ENCODE measurements at regions not wholly inside any gene's neighbourhood (a gene's known extent, or its start where the extent isn't known, plus 50 kb on each side); places are given as distances from the start of the nearest gene placed in this dataset.
"Not testable (repeated sequence)": the region's sequence is repeated elsewhere in the genome, so short reads cannot be mapped to it uniquely, and the experiment has no call there.

DNA sequence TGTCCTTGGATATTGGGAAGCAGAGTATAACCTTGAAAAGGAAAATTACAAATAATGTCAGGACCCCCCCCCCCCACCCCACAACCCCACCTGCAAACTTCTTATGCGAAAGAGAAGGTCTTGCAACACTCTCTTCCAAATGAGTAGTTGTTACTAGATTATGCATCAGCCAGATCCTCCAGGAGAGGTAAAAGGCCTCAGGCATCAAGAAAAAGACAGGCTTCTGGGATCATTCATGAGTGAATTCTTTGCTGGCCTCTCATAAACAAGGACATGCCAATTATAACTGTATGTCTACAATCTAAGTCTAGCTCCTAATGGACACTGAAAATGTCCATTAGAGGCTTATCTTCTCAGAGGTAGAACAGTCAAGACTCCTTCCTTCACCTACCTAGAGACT is 1443.3 kb downstream of the RAPGEF2 start:
- no peak for DNase-seq

DNA sequence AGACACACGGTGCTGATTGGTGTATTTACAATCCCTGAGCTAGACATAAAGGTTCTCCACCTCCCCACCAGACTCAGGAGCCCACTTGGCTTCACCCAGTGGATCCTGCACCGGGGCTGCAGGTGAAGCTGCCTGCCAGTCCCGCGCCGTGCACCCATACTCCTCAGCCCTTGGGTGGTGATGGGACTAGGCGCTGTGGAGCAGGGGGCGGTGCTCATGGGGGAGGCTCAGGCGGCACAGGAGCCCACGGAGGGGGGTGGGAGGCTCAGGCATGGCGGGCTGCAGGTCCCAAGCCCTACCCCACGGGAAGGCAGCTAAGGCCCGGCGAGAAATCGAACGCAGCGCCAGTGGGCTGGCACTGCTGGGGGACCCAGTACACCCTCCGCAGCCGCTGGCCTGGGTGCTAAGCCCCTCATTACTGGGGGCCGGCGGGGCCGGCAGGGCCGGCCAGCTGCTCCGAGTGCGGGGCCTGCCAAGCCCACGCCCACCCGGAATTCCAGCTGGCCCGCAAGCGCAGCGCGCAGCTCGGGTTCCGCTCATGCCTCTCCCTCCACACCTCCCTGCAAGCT is 1447.2 kb downstream of the RAPGEF2 start:
- not testable (repeated sequence) for DNase-seq

DNA sequence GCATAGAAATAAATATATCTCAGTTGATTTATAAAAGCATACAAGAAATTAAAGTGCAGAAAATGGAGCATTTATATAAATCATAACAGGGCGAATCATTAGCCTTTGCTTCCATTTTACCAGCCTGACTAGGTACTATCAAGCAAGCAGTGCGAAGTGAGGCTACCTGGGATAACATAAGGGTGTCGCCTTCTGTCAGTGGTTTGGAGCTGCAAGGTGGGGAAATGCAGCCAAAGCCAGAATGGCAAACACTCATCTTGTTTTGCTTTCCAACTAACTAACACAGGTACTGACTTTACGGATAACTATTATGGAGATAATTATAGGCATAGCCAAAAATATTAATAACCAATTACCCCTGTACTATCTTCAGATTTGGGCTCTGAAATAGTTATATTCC is 1459.8 kb downstream of the RAPGEF2 start:
- DNase-seq = no peak

DNA sequence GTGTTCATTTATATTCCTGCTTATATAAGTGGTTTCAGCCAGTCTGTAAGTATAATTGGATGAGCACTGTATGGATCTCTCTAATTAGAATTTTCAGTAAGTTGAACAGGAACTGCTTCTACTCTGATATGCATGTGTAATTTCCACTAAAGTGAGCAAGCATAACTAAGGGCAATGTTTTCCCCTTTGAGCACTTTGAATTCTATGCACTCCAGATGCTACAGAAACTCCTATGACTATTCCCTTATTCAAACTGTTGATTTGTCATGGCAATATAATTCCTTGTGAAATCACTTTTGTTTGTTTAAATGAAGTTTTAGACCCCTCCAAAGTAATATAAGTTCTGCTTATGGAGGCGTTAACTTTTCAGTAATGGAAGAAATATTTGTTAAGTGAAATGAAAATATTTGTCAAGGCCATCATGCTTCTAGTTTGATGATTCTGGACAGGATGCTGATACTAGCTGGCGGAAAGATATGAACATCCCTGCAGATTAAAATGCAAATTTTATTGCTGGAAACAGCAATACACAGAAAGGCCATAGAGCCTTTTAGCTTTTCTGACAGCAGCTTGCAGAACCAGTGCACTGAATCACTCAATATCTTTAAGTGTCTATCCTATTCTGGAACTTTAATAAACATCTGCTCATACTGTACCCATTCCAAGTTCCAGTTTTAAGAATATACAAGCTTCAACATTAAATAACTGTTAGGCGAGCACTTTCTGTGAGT is 1460.8 kb downstream of the RAPGEF2 start:
- no peak for DNase-seq

DNA sequence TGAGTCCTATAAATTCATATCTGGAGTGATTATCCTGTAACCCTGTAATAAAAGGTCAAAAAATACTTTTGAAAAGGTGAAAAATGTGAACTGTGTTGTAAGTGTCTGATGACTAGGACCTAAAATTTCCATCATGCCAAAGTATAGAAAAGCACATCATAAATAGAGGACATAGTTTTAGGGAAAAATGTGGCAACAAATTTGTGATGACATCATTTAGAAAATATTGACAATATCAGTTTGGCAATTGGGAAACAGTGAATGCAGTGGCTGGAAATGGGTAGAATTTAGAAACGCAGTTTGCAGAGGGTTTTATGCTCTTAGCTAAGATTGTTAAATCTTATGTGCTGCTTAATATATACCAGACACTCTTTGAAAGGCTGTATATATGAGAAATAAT is 1464.8 kb downstream of the RAPGEF2 start:
- no peak for DNase-seq

DNA sequence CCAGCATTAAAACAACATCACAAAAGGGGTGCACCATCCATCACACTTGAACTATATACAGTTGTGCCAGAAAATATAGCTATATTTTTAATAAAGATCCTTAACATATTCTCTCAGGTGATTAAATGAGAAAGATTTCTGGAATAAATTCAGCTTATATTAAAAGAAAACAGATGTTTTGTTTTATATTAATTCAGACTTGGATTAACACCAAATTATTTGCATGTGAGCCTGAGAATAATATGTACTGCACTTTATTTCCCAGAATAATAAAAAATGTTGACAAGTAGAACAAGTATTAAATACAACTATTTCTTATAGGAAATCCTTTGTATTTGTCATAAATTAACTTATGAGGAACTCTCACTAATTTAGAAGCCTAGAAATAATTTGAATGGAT is 1467.4 kb downstream of the RAPGEF2 start:
- no peak for DNase-seq

DNA sequence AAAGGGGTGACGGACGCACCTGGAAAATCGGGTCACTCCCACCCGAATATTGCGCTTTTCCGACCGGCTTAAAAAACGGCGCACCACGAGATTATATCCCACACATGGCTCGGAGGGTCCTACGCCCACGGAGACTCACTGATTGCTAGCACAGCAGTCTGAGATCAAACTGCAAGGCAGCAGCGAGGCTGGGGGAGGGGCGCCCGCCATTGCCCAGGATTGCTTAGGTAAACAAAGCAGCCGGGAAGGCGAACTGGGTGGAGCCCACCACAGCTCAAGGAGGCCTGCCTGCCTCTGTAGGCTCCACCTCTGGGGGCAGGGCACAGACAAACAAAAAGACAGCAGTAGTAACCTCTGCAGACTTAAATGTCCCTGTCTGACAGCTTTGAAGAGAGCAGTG is 1471.4 kb downstream of the RAPGEF2 start:
- not testable (repeated sequence) for DNase-seq

DNA sequence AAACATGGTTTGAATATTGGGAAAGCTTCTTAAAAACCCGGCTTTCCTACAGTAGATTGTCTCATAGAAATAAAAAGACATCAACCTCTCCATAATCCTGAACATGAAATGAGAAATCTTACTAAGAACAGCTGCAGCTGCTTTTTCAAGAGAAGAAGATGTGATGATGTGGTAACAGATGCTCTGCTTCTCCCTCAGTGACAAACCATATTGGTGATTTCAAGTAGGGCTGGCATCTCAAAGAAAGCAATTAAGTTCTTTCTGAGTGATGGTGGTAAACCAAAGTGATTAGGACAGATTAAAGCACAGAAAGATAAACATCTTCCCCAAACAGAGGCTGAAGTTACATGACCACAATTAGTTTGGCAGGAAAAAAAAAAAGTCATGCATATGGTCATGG is 1477.7 kb downstream of the RAPGEF2 start:
- no peak for DNase-seq

DNA sequence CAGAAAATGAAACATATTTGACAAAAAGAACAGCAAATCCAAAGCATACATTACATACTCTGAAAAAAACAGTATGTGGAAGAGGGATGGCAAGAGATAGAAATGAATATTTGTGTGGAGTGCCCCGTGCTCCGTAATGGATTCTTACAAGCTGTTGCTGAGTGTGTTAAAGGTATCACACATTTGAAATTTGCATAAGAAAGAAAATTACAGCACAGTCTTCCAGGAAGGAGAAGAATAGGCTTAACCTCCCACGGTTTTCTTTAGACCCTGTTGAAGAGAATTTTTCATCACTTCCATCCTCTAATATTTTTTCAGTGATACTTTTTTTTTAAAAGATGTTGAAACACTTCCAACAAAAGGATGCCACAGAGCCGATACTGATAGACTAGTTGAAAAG is 1489.4 kb downstream of the RAPGEF2 start:
- no peak for DNase-seq

DNA sequence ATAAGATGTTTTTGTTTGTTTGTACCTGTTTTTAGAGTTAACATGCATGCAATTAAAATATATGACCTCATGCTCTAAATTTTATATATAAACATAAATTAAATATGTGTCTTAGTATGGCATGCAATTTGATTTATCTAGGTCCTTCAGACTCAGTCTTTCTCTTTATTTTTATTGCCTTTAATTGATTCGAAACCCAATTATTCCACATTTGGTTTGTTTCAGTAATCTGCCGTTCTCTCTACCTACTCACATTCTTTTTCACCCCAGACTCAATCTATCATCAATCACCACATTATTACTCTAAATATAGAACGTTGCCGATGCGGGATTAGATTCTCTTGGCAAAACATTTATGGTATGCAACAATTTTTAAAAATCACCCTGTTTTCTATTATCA is 1492.8 kb downstream of the RAPGEF2 start:
- no peak for DNase-seq

DNA sequence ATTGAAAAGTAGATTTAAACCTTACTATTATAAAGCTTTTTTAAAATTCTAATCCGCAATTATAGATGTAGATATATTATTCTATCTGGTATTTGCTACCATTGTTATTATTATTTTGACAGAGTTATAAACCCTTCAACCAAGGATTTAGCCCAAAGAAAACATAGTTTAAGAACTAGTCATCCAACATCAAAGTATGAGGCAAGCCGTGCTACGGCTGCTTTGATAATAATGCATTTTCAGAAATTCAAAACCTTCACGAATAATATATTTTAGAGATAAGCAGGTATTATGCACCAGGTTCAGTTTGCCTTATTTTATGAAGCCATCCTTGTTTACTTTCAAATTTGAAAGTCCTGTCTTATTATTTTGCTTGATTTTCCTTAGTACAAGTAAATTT is 1501.7 kb downstream of the RAPGEF2 start:
- DNase-seq = no peak

DNA sequence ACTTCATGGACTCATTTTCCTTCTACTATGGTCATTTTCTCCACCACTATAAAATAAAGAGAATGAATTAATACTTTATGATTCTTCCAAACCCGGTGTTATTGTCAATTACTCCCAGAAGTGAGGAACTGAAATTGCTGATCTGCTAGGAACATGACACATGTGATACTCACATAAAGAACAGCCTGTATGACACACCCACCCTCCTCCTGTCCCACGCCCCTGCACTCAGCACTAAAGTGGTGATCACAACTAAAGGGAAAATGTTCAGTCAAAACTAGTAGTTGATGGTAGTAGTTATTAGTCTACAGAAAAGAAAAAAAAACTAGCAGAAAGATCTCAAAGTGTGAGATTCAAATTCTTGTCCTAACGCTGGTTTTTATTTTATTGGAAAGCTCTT is 1508.3 kb downstream of the RAPGEF2 start:
- DNase-seq = no peak

DNA sequence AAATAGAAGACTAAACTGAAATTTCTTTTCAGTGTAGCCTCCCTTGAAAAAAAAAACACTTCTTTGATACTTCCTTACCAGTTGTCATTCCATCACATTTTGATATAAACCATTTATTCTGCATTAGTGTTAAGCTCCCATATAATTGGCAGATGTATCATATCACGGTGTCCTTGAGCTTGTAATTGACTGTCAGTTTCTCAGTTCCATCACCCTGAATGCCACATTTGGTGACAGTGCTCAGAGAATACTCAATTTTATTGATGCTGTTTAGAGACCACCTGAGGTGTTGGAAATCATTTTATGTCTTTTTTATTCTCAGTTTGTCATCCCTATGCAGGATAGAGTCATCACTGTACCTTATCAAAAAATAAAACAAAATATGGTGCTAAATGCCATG is 1528.2 kb downstream of the RAPGEF2 start:
- no peak for DNase-seq

DNA sequence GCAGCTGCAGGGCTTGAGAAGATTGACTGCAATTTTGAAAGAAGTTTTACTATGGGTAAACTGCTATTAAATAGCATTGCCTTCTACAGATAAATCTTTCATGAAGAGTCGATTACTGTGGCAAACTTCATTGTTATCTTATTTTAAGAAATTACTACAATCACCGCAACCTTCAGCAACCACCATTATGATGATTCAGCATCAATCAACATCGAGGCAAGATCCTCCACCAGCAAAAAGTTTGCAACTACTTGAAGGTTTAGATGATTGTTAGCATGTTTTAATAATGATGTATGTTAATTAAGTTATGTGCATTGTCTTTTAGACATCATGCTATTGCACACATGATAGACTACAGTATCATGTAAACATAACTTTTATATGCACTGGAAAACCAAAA is 1511.0 kb downstream of the FSTL5 start:
- DNase-seq = no peak

DNA sequence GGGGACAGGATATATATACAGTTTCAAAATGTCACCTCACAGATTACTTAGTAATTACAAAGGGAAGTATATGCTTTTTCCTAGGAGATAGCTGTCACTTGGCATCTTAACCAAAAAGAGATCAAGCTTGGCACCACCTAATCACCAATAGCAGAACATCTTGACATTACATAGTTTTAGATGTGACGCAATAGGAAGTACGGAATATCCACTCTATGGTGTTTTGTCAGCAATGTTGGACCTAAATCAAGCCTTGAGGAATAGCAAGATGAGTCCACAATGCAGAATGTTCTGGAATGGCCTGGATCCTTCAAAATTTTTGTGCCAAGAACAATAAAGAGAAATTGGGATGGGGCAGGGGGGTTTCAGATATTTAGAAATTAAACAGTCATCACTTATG is 1488.2 kb downstream of the FSTL5 start:
- DNase-seq = no peak

DNA sequence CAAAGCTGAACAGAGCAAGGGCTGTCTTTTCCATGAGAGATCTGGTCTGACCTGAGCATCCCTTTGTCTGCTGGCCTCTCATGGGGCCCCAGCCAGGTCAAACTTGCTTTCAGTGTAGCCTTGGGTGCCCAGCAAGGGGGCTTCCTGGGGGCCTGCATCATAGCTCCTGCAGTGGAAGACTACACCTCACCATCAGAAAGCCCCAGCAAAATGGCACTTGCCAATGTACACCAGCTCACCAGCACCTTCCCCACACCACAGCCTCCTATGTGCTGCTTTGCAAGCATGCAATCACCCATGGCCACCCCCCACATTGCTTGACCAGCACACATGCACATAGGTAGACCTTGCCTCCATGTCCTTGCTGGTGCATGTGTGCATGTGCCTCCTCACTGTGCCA is 1478.1 kb downstream of the FSTL5 start:
- DNase-seq = no peak

DNA sequence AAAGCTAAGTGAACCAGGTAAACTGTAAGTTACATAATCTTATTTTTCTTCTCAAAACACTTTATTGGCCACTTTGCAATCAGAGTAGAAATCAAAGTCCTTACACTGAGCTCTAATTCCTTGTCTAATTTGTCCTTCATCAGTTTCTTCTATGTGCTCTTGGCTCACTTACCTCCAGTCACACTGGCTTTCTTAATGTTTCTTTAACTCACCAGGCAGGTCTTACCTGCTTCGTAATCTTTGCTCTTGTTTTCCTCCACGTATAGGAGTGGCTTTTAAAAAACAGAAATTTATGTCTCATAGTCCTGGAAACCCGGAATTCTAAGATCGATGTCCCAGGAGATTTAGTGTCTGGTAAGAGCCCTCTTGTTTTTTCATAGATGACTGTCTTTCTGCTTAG is 1462.1 kb downstream of the FSTL5 start:
- DNase-seq = no peak

DNA sequence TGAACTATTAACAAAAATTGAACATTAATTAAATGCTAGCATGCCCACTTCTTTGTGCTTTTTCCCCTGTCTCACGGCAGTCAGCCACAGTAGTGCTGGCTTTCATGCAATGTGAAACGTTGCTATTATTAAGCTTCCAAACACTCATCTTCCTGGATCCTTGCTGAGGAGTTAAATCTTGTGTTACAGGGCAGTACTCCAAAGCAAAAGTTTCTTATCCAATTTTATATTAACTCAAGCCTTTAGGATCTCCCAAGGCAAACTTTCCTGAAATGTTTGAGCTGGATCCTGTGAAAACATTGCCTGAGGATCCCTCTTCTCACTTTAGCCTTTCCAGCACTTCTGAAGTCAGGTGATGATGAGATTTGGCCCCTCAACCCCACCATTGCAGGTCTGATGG is 1454.8 kb downstream of the FSTL5 start:
- DNase-seq = no peak

DNA sequence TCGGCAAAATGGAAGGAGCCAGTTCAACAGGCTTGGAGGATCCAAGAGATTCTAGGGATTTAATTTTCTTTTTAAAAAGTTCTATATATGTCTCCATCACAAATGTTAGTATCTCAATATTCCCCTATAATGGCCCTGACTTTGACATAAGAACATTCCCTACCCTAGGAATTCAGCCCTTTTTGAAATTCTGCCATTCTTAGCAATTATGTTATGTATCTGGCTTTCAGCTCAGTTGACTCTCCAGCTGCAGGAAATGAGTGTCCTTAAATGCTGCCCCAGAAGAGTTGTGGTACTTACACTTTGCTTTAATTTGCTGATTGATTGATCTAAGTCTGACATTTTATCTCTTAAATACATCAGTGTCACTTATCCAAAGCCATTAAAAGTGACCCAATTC is 1454.3 kb downstream of the FSTL5 start:
- DNase-seq = no peak

DNA sequence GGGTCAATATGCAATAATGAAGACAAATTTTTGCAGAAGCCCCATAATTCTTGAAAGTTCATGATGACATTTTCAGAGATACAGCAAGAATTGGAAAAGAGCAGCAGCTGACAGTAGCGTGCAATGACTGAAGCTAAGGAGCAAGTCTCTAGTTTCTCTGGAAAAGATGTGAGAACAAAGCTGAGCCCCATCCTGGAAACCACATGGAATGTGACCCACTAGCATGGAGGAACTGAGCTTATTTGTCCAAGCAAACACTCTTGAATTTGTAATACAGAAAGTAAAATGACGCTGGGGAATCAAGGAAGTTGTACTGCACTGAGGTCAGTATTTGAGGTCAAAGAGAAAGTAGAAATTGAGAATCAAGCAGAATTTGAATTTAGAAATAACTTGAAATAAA is 1447.2 kb downstream of the FSTL5 start:
- no peak for DNase-seq

DNA sequence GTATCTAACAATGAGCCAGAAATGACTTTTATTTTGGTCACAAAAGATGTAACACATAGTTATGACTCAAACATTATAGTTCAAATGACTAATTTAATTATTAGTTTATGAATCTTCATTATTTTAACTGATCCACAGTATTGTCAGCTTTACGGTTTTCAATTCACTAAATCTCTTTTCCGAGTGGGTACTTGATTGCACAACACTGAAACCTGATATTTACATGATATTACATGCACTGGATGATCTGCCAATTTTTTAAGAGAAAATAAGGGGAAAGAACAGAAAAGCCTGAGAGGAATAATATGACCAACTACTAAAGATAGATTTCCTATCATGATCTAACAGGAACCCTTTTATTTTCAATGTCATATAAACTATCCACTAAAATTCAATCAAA is 1446.0 kb downstream of the FSTL5 start:
- DNase-seq = no peak

DNA sequence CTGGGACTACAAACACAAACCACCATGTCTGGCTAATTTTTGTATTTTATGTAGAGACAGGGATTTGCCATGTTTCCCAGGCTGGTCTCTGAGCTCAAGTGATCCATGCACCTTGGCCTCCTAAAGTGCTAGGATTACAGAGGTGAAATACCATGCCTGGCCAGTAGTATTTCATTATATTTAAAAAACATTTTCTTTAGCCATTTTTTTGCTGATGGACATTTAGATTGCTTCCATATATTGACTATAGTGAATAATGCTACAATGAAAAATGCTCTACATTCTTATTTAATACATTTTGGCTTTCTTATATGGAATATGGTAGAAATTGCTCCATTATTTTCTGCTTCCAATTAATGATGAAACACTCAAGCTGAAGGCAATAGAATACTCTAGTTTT is 1439.7 kb downstream of the FSTL5 start:
- no peak for DNase-seq

DNA sequence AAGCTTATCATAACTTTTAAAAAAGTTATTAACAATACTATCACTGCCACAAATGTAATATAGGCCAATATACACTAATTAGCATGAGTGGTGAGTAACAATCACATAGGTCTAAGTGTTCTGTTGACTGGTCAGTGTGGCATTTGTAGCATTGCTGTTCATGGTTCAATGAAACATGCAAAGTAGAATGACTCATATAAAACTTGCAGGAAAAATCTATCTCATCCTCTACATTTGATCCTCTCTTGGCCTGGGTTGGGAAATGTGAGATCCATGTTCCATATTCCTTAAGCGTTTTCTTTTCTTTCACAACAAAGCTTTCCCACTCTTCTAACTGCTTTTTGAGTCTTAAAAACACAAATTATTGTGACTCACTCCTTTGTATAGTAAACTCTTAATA is 1418.7 kb downstream of the FSTL5 start:
- DNase-seq = no peak

DNA sequence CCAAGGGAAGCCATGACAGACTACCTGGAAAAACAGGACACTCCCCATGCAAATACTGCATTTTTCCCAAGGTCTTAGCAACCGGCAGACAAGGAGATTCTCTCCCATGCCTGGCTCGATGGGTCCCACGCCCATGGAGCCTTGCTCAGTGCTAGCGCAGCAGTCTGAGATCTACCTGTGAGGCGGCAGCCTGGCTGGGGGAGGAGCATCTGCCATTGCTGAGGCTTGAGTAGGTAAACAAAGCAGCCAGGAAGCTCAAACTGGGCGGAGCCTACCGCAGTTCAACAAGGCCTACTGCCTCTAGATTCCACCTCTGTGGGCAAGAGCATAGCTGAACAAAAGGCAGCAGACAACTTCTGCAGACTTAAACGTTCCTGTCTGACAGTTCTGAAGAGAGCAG is 1417.2 kb downstream of the FSTL5 start:
- not testable (repeated sequence) for DNase-seq

DNA sequence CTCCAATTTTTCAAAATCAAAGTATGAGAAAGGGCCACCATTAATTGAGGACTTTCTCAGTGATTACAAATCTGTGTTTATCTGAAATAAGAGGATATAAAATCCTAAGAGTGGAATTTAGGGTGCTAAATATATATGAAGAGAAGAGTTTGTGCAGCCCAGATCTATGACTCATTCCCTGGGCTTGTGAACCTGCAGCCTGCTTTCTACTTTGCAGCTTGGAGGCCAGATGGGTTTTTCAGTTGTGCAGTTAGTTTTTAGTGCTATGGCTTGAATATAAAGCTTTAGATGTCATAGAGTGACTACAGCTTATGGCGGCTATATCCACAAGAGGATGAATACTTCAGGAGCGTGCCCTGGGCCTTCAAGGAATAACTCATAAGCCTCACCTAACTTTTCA is 1391.1 kb downstream of the FSTL5 start:
- DNase-seq = no peak

Measured in hematopoietic multipotent progenitor cell treated with erythropoietin and hydrocortisone succinate and interleukin-3 and kit ligand, for 4 days (in vitro differentiated cells).